ENCODE measurements at regions not wholly inside any gene's neighbourhood (a gene's known extent, or its start where the extent isn't known, plus 50 kb on each side); places are given as distances from the start of the nearest gene placed in this dataset.

- H3K27ac ChIP-seq (ENCODE audit: low read depth, low read length) = no peak overlapping the region
- TF ChIP-seq CTCF (IDR thresholded peaks at IDR 0.05; ENCODE audit: low read depth, low read length) = no peak
- H3K27me3 ChIP-seq (ENCODE audit: control insufficient read depth, insufficient read depth, low read length) = no peaks in the 10 kb centered on the region
- DNase-seq (ENCODE audit: low read depth, low spot score) = no peak
- POLR2A ChIA-PET = no interaction called here
- H3K9me3 ChIP-seq (ENCODE audit: control insufficient read depth, insufficient read depth, low read length) = no peaks in the 10 kb centered on the region
- CTCF ChIA-PET = interaction anchor here (0.6 kb wide), 1 partner anchor 159 kb away, joined by 4 read pairs; no protein-coding TSS in a partner anchor
- H3K4me3 ChIP-seq (ENCODE audit: low read depth, low read length) = no peak overlapping the region
These were observed 290.2 kb downstream of the KLF6 start for GRCh38 chr10:3494838-3495230.

- Histone ChIP-seq H3K4me3 (ENCODE audit: low read depth, low read length) (no peak overlapping the region), H3K9me3 (ENCODE audit: control insufficient read depth, insufficient read depth, low read length) (no peaks in the 10 kb centered on the region), H3K27me3 (ENCODE audit: control insufficient read depth, insufficient read depth, low read length) (no peaks in the 10 kb centered on the region), H3K27ac (ENCODE audit: low read depth, low read length) (no peak overlapping the region)
- no peak for DNase-seq (ENCODE audit: low read depth, low spot score)
- CTCF ChIA-PET = interaction anchor here (0.6 kb wide), 1 partner anchor 159 kb away, joined by 4 read pairs; no protein-coding TSS in a partner anchor
- no peak for TF ChIP-seq CTCF (IDR thresholded peaks at IDR 0.05; ENCODE audit: low read depth, low read length)
- POLR2A ChIA-PET = no interaction called here
These were observed 290.7 kb downstream of the KLF6 start for GRCh38 chr10:3494131-3494837.

GRCh38 chr10:3493621-3494020 is 291.4 kb downstream of the KLF6 start:
- Histone ChIP-seq H3K9me3 (ENCODE audit: control insufficient read depth, insufficient read depth, low read length) (no peaks in the 10 kb centered on the region), H3K4me3 (ENCODE audit: low read depth, low read length) (no peak overlapping the region), H3K27me3 (ENCODE audit: control insufficient read depth, insufficient read depth, low read length) (no peaks in the 10 kb centered on the region), H3K27ac (ENCODE audit: low read depth, low read length) (no peak overlapping the region)
- no peak for DNase-seq (ENCODE audit: low read depth, low spot score)
- no peak for TF ChIP-seq CTCF (IDR thresholded peaks at IDR 0.05; ENCODE audit: low read depth, low read length)
- POLR2A ChIA-PET = no interaction called here
- CTCF ChIA-PET = no interaction called here

GRCh38 chr10:3491571-3491970 is 293.4 kb downstream of the KLF6 start:
- H3K9me3 ChIP-seq (ENCODE audit: control insufficient read depth, insufficient read depth, low read length) = no peaks in the 10 kb centered on the region
- H3K27ac ChIP-seq (ENCODE audit: low read depth, low read length) = no peak overlapping the region
- no peak overlapping the region for H3K4me3 ChIP-seq (ENCODE audit: low read depth, low read length)
- ChIA-PET POLR2A (no interaction called here), CTCF (interaction anchor here (1.4 kb wide), 1 partner anchor 298 kb away, joined by 3 read pairs; no protein-coding TSS in a partner anchor)
- H3K27me3 ChIP-seq (ENCODE audit: control insufficient read depth, insufficient read depth, low read length) = no peaks in the 10 kb centered on the region
- no peak for TF ChIP-seq CTCF (IDR thresholded peaks at IDR 0.05; ENCODE audit: low read depth, low read length)
- no peak for DNase-seq (ENCODE audit: low read depth, low spot score)

GRCh38 chr10:3487228-3487627 is 297.8 kb downstream of the KLF6 start:
- no peak overlapping the region for H3K27ac ChIP-seq (ENCODE audit: low read depth, low read length)
- CTCF ChIA-PET = no interaction called here
- TF ChIP-seq CTCF (IDR thresholded peaks at IDR 0.05; ENCODE audit: low read depth, low read length) = no peak
- no peaks in the 10 kb centered on the region for H3K9me3 ChIP-seq (ENCODE audit: control insufficient read depth, insufficient read depth, low read length)
- H3K27me3 ChIP-seq (ENCODE audit: control insufficient read depth, insufficient read depth, low read length) = no peaks in the 10 kb centered on the region
- DNase-seq (ENCODE audit: low read depth, low spot score) = no peak
- POLR2A ChIA-PET = no interaction called here
- H3K4me3 ChIP-seq (ENCODE audit: low read depth, low read length) = no peak overlapping the region

Measured in AG04450 (cell line).